Stomach (tissue), 8 donors: ENCODE measurements at regions not wholly inside any gene's neighbourhood (a gene's known extent, or its start where the extent isn't known, plus 50 kb on each side); places are given as distances from the start of the nearest gene placed in this dataset.
"Not testable (repeated sequence)": the region's sequence is repeated elsewhere in the genome, so short reads cannot be mapped to it uniquely, and the experiment has no call there.

ENCODE experiments used
- DNase-seq, 2 donors: peaks; one replicate each; pipeline versions ENCODE4 v3.0.0 to v3.0.0-alpha.2; 2013 to 2019
- H3K27ac ChIP-seq, 5 donors: fragments of 200-600 bp in 4 of 5; sonication (generic) in 4 of 5; one replicate each; pipeline ENCODE4 v1.5.1; 2013 to 2019; ENCODE audit warnings: mild to moderate bottlenecking in 1 of 5, moderate library complexity in 1 of 5
- H3K27me3 ChIP-seq, 3 donors: fragments of 200-600 bp; sonication (generic); one replicate each; pipeline ENCODE4 v1.5.1; 2017 to 2019; ENCODE audit warnings: mixed run types in 1 of 3
- H3K36me3 ChIP-seq, 4 donors: fragments of 200-600 bp; sonication (generic); 1 replicate in 3 of 4; 2 replicates in 1 of 4; pipeline ENCODE4 v1.5.1; 2016 to 2019
- H3K4me1 ChIP-seq, 4 donors: fragments of 200-600 bp; sonication (generic); one replicate each; pipeline ENCODE4 v1.5.1; 2016 to 2019
- H3K4me3 ChIP-seq, 4 donors: fragments of 200-600 bp; sonication (generic) in 3 of 4; one replicate each; pipeline ENCODE4 v1.5.1; 2016 to 2019; ENCODE audit warnings: mild to moderate bottlenecking in 1 of 4
- H3K9me3 ChIP-seq, 4 donors: fragments of 200-600 bp; sonication (generic); one replicate each; pipeline ENCODE4 v1.5.1; 2016 to 2019
- CTCF ChIP-seq, 7 experiments: fragments of 450-650 bp in 4 of 7; fragments of 200-600 bp in 3 of 7; sonication (generic) in 3 of 7; IDR thresholded peaks; one replicate each; pipeline ENCODE4 v1.5.1; 2016 to 2019; ENCODE audit warnings: antibody characterized with exemption in 7 of 7, control low read depth in 2 of 7, mild to moderate bottlenecking in 1 of 7
- EP300 ChIP-seq: sonication (generic); formaldehyde crosslinking; IDR thresholded peaks from one replicate; pipeline ENCODE4 v1.6.1; 2017; ENCODE audit warnings: antibody characterized with exemption
- POLR2A ChIP-seq, 4 donors: fragments of 450-650 bp; IDR thresholded peaks; one replicate each; pipeline ENCODE4 v1.6.1; 2016; ENCODE audit warnings: antibody characterized with exemption in 4 of 4, control low read depth in 2 of 4, mild to moderate bottlenecking in 1 of 4, moderate library complexity in 1 of 4
- POLR2AphosphoS5 ChIP-seq, 3 donors: sonication (generic); formaldehyde crosslinking; IDR thresholded peaks; one replicate each; pipeline ENCODE4 v1.6.1; 2016; ENCODE audit warnings: antibody characterized with exemption in 3 of 3
- WGBS, 5 donors: extraction: QIAGEN DNeasy Blood & Tissue Kit in 3 of 5; methylation state at CpG; one replicate each; pipeline versions ENCODE4 v1.1.5 to v1.1.7; 2013 to 2018; 5-methylcytosine and 5-hydroxymethylcytosine counted together
- intact Hi-C: fragments of 100-400 bp; cut with DNase I; formaldehyde crosslinking; loops from one replicate; pipeline ENCODE4 v1.15.1; 2023; ENCODE audit warnings: low total_unique reads
- donor health status: healthy with polysubstance abuse.
- donor health status: Bipolar disorder and iron deficiency.
- donor health status: healthy.

GRCh38 chr3:51605938-51606337, 65.1 kb upstream of the TEX264 start:
- Histone ChIP-seq H3K27ac (no peak overlapping the region), H3K9me3 (no peaks in the 10 kb centered on the region), H3K27me3 (no peaks in the 10 kb centered on the region), H3K4me3 (no peak overlapping the region), H3K36me3 (peaks cover 0 to 11% (median 5%) of the 10 kb centered on the region in 4 donors), H3K4me1 (peaks cover 0 to 9% (median 0%) of the 10 kb centered on the region in 4 donors)
- no peak for DNase-seq
- TF ChIP-seq POLR2A (IDR thresholded peaks at IDR 0.05), result no peak
- TF ChIP-seq CTCF (IDR thresholded peaks at IDR 0.05), result no peak
- TF ChIP-seq POLR2AphosphoS5 (IDR thresholded peaks at IDR 0.05), result no peak
- TF ChIP-seq EP300, result no peak
- intact Hi-C loops, result no loop called here
- 68 to 90% (median 84%) methylated on average over 3 of the region's 3 CpGs for WGBS, 5 donors

- intact Hi-C loops, H3K9me3 ChIP-seq, H3K27ac ChIP-seq, H3K4me3 ChIP-seq, DNase-seq, H3K4me1 ChIP-seq, H3K27me3 ChIP-seq: not testable (repeated sequence)
- WGBS, 5 donors, result 90 to 98% (median 93%) methylated on average over 2 to 4 of the region's 4 CpGs
- peaks cover 0 to 11% (median under 1%) of the 10 kb centered on the region in 4 donors for H3K36me3 ChIP-seq
Measured at GRCh38 chr3:51606871-51607270, 64.2 kb upstream of the TEX264 start.

GRCh38 chr3:51607591-51608325, 63.3 kb upstream of the TEX264 start:
- intact Hi-C loops, H3K27me3 ChIP-seq, H3K9me3 ChIP-seq, DNase-seq, H3K4me1 ChIP-seq, H3K4me3 ChIP-seq, H3K27ac ChIP-seq: not testable (repeated sequence)
- H3K36me3 ChIP-seq, result peaks cover 0 to 11% (median 0%) of the 10 kb centered on the region in 4 donors
- WGBS, 5 donors, result 89 to 98% (median 97%) methylated on average over 4 to 48 of the region's 57 CpGs

- WGBS, 5 donors, result 77 to 91% (median 88%) methylated on average over 1 of the region's 1 CpG
- no peak for TF ChIP-seq POLR2AphosphoS5 (IDR thresholded peaks at IDR 0.05)
- no peak for TF ChIP-seq EP300
- no peak for TF ChIP-seq POLR2A (IDR thresholded peaks at IDR 0.05)
- TF ChIP-seq CTCF (IDR thresholded peaks at IDR 0.05), result no peak
- intact Hi-C loops, result no loop called here
- Histone ChIP-seq H3K27me3 (no peaks in the 10 kb centered on the region), H3K4me1 (peaks cover 0 to 9% (median 0%) of the 10 kb centered on the region in 4 donors), H3K27ac (no peak overlapping the region), H3K36me3 (peaks cover 0 to 11% (median 2%) of the 10 kb centered on the region in 4 donors), H3K9me3 (no peaks in the 10 kb centered on the region), H3K4me3 (no peak overlapping the region)
- DNase-seq, result no peak
Measured at GRCh38 chr3:51610708-51611107, 60.3 kb upstream of the TEX264 start.

- whole genome bisulfite sequencing, 5 donors, result 96 to 100% (median 97%) methylated on average over 3 of the region's 3 CpGs
- intact Hi-C loops, result no loop called here
- Histone ChIP-seq H3K36me3 (peaks cover 0 to 4% (median 0%) of the 10 kb centered on the region in 4 donors), H3K4me1 (peaks cover 21 to 59% (median 38%) of the 10 kb centered on the region in 4 donors), H3K4me3 (no peak overlapping the region), H3K9me3 (no peaks in the 10 kb centered on the region), H3K27me3 (no peaks in the 10 kb centered on the region), H3K27ac (no peak overlapping the region)
- DNase-seq, result no peak
- no peak for TF ChIP-seq EP300
- no peak for TF ChIP-seq POLR2AphosphoS5 (IDR thresholded peaks at IDR 0.05)
- no peak for TF ChIP-seq CTCF (IDR thresholded peaks at IDR 0.05)
- TF ChIP-seq POLR2A (IDR thresholded peaks at IDR 0.05), result no peak
Measured at GRCh38 chr3:51617597-51617996, 53.5 kb upstream of the TEX264 start.

- intact Hi-C loops, H3K27me3 ChIP-seq, H3K9me3 ChIP-seq, H3K4me3 ChIP-seq, DNase-seq, H3K36me3 ChIP-seq: not testable (repeated sequence)
- peaks cover 24 to 64% (median 42%) of the 10 kb centered on the region in 4 donors for H3K4me1 ChIP-seq
- 80 to 90% (median 85%) methylated on average over 8 of the region's 8 CpGs for WGBS, 5 donors
- H3K27ac ChIP-seq, result peak overlapping the region in 1 of 5 donors; percentile 71
Measured at GRCh38 chr3:51618038-51618437, 53.0 kb upstream of the TEX264 start.
